Neuronal stem cell (in vitro differentiated cells): ENCODE measurements at regions not wholly inside any gene's neighbourhood (a gene's known extent, or its start where the extent isn't known, plus 50 kb on each side); places are given as distances from the start of the nearest gene placed in this dataset.

Experiments used
- DNase-seq: peaks from one replicate; pipeline ENCODE4 v3.0.0-alpha.2; 2013; ENCODE audit warnings: low spot score
- H2AFZ ChIP-seq: one replicate; pipeline ENCODE4 v1.6.1; 2013; ENCODE audit warnings: mild to moderate bottlenecking, low read length, inconsistent platforms
- H2AK5ac ChIP-seq: 2 replicates; pipeline ENCODE4 v1.6.1; 2013; ENCODE audit warnings: low read depth, mild to moderate bottlenecking, inconsistent platforms, low read length, moderate library complexity, mixed read lengths
- H2BK120ac ChIP-seq: 2 replicates; pipeline ENCODE4 v1.6.1; 2013; ENCODE audit warnings: low read depth, mild to moderate bottlenecking, inconsistent platforms, low read length, moderate library complexity, mixed read lengths
- H2BK12ac ChIP-seq: one replicate; pipeline ENCODE4 v1.6.1; 2013; ENCODE audit warnings: low read length, inconsistent platforms
- H2BK15ac ChIP-seq: 2 replicates; pipeline ENCODE4 v1.6.1; 2013; ENCODE audit warnings: mild to moderate bottlenecking, low read length, inconsistent platforms, mixed read lengths
- H2BK5ac ChIP-seq: one replicate; pipeline ENCODE4 v1.6.1; 2013; ENCODE audit warnings: inconsistent platforms, mild to moderate bottlenecking, low read length, moderate library complexity
- H3K14ac ChIP-seq: one replicate; pipeline ENCODE4 v1.6.1; 2013; ENCODE audit warnings: low read length, inconsistent platforms
- H3K18ac ChIP-seq: 2 replicates; pipeline ENCODE4 v1.6.1; 2013; ENCODE audit warnings: low read length, inconsistent platforms
- H3K23ac ChIP-seq: 2 replicates; pipeline ENCODE4 v1.6.1; 2013; ENCODE audit warnings: low read depth, mild to moderate bottlenecking, mixed read lengths, low read length, inconsistent platforms; ENCODE audit not compliant: poor library complexity
- H3K27ac ChIP-seq: replicated peaks from 3 replicates; pipeline ENCODE4 v1.5.1; 2013; ENCODE audit warnings: low read length, inconsistent platforms
- H3K27me3 ChIP-seq, 3 experiments: 2 replicates each; pipeline ENCODE4 v1.6.1; 2013; ENCODE audit warnings: low read length in 3 of 3, mild to moderate bottlenecking in 2 of 3, inconsistent platforms in 1 of 3, low read depth in 1 of 3, mixed read lengths in 1 of 3, moderate library complexity in 1 of 3; ENCODE audit not compliant: control insufficient read depth in 3 of 3, insufficient read depth in 3 of 3
- H3K36me3 ChIP-seq, 2 donors: replicated peaks in 1 of 2; 2 replicates each; pipeline ENCODE4 v1.6.1; 2013; ENCODE audit warnings: low read length in 2 of 2; ENCODE audit not compliant: control insufficient read depth in 2 of 2, insufficient read depth in 2 of 2
- H3K4ac ChIP-seq: 2 replicates; pipeline ENCODE4 v1.6.1; 2013; ENCODE audit warnings: inconsistent platforms, mild to moderate bottlenecking, low read length, moderate library complexity
- H3K4me1 ChIP-seq, 2 donors: 1 replicate in 1 of 2; 2 replicates in 1 of 2; pipeline ENCODE4 v1.6.1; 2013; ENCODE audit warnings: low read length in 2 of 2, low read depth in 1 of 2; ENCODE audit not compliant: control insufficient read depth in 2 of 2, insufficient read depth in 1 of 2
- H3K4me2 ChIP-seq: one replicate; pipeline ENCODE4 v1.6.1; 2013; ENCODE audit warnings: mild to moderate bottlenecking, low read length, inconsistent platforms; ENCODE audit not compliant: insufficient read depth, poor library complexity, severe bottlenecking
- H3K4me3 ChIP-seq, 2 donors: 2 replicates each; pipeline ENCODE4 v1.5.1; 2013; ENCODE audit warnings: low read length in 2 of 2, mild to moderate bottlenecking in 2 of 2, inconsistent platforms in 1 of 2, moderate library complexity in 1 of 2
- H3K79me1 ChIP-seq: one replicate; pipeline ENCODE4 v1.6.1; 2013; ENCODE audit warnings: low read depth, mild to moderate bottlenecking, inconsistent platforms, low read length, moderate library complexity
- H3K9ac ChIP-seq: one replicate; pipeline ENCODE4 v1.6.1; 2013; ENCODE audit warnings: mild to moderate bottlenecking, low read depth, low read length, inconsistent platforms; ENCODE audit not compliant: poor library complexity
- H3K9me3 ChIP-seq, 2 donors: replicated peaks in 1 of 2; 2 replicates each; pipeline versions ENCODE3 to v1.6.1; 2013; ENCODE audit warnings: low read length in 2 of 2, mild to moderate bottlenecking in 2 of 2, inconsistent platforms in 1 of 2, low read depth in 1 of 2, mixed read lengths in 1 of 2, moderate library complexity in 1 of 2; ENCODE audit not compliant: control insufficient read depth in 2 of 2, insufficient read depth in 1 of 2
- H4K8ac ChIP-seq: one replicate; pipeline ENCODE4 v1.6.1; 2013; ENCODE audit warnings: low read depth, mild to moderate bottlenecking, inconsistent platforms, low read length, moderate library complexity
- H4K91ac ChIP-seq: one replicate; pipeline ENCODE4 v1.6.1; 2013; ENCODE audit warnings: low read length, low read depth, mild to moderate bottlenecking, inconsistent platforms; ENCODE audit not compliant: poor library complexity
- WGBS, 2 donors: extraction: QIAGEN DNeasy Blood & Tissue Kit; methylation state at CpG; one replicate each; pipeline ENCODE4 v1.1.7; 2013; ENCODE audit warnings: missing lambda C conversion rate in 2 of 2, mixed read lengths in 1 of 2; ENCODE audit not compliant: insufficient read length in 2 of 2, insufficient replicate concordance in 1 of 2; ENCODE audit errors: extremely low coverage in 2 of 2; 5-methylcytosine and 5-hydroxymethylcytosine counted together

DNA sequence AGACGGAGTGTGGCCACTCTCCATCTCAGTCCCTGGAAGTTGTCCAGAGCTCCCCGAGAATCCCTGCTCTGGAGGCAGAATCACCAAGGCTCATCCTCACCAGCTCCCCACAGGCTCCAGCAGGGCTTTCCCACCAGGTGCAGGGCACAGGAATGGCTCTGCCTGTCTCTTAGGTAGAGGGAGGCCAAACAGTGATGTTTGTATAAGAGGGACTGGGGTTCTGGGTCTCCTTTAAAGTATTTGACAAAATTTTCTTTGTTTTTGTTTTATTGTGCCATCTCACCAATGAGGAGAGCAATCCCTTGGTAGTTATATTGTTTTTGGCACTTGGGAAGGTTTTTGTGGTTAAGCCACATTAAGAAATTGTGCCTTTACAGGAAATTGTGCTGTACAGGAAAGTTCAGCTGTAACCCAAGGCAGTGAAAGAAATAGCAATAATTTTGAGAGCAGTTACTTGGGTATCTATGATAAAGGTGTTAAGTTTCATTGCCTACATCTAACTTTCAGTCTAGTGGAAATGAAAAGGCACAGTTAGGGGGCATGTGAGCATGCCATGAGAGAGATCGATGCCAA is 219.3 kb upstream of the PRSS58 start:
- Histone ChIP-seq H3K79me1 (no peaks in the 10 kb centered on the region), H3K4ac (no peak overlapping the region), H3K4me1 (no peaks in the 10 kb centered on the region), H2BK5ac (no peak overlapping the region), H4K91ac (no peak overlapping the region), H2AK5ac (no peak overlapping the region), H2BK12ac (no peak overlapping the region), H3K23ac (no peak overlapping the region), H3K18ac (no peak overlapping the region), H4K8ac (no peak overlapping the region), H3K27me3 (peaks cover 0 to 2% (median 0%) of the 10 kb centered on the region in 3 experiments), H3K9ac (no peak overlapping the region), H2AFZ (no peak overlapping the region), H3K4me2 (no peak overlapping the region), H3K27ac (no peak overlapping the region), H3K14ac (no peak overlapping the region), H2BK120ac (no peak overlapping the region), H3K36me3 (no peaks in the 10 kb centered on the region), H2BK15ac (no peak overlapping the region), H3K9me3 (no peaks in the 10 kb centered on the region), H3K4me3 (no peak overlapping the region)
- no CpG with 5 or more reads among the region's 3 CpGs for WGBS, 2 donors
- no peak for DNase-seq

DNA sequence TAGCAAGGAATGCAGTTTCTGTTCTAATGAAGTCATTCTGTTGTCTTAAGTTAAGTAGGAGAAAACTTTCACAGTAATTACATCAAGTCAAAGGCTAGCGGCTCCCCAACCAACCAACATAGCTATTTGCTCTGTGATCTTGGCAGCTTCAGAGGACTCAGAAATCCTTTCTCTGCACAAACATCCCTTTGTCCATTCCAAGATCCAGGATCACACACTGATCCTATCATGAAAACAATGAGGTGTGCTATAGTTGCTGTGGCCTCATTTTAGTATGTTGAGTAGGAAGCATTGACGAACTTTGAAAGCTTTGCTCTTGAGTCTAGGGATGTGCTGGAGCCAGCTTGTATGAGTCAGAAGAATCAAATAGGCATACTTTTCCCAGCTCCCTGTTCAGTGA is 218.2 kb upstream of the PRSS58 start:
- H2BK120ac ChIP-seq: no peak overlapping the region
- peaks cover 0 to 2% (median 0%) of the 10 kb centered on the region in 3 experiments for H3K27me3 ChIP-seq
- no peaks in the 10 kb centered on the region for H3K9me3 ChIP-seq
- no peaks in the 10 kb centered on the region for H3K4me1 ChIP-seq
- H3K36me3 ChIP-seq: no peaks in the 10 kb centered on the region
- H4K8ac ChIP-seq: no peak overlapping the region
- DNase-seq: no peak
- no peak overlapping the region for H3K4me2 ChIP-seq
- WGBS, 2 donors: no CpG with 5 or more reads among the region's 2 CpGs
- no peak overlapping the region for H3K27ac ChIP-seq
- H3K4me3 ChIP-seq: no peak overlapping the region
- no peak overlapping the region for H2BK5ac ChIP-seq
- H2BK15ac ChIP-seq: no peak overlapping the region
- H3K9ac ChIP-seq: no peak overlapping the region
- no peak overlapping the region for H2BK12ac ChIP-seq
- no peak overlapping the region for H3K14ac ChIP-seq
- H3K23ac ChIP-seq: no peak overlapping the region
- H3K4ac ChIP-seq: no peak overlapping the region
- no peak overlapping the region for H4K91ac ChIP-seq
- no peak overlapping the region for H3K18ac ChIP-seq
- H3K79me1 ChIP-seq: no peaks in the 10 kb centered on the region
- no peak overlapping the region for H2AFZ ChIP-seq
- no peak overlapping the region for H2AK5ac ChIP-seq

DNA sequence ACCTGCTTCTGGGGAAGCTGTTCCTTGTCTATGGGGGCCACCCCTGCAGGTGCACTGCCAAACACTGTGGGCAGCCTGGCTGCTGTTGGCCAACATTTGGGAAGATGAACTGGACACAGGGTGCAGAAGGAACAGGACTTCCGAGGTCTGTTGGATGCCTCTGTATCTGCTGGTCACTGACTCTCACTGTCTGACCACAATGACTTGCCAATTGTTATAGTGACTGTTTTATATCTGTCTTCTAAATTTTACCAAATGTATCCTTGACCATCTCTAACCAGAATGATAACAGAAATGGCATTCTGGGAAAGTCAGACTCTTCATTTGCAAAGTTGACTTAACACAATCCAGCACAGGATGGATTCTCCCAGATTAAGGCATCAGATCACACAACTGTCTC is 214.0 kb upstream of the PRSS58 start:
- H3K79me1 ChIP-seq: no peaks in the 10 kb centered on the region
- H3K18ac ChIP-seq: peak overlapping the region; percentile 27
- no peaks in the 10 kb centered on the region for H3K9me3 ChIP-seq
- H2BK15ac ChIP-seq: no peak overlapping the region
- peak overlapping the region; percentile 84 for H4K8ac ChIP-seq
- no peak overlapping the region for H3K9ac ChIP-seq
- H3K4me2 ChIP-seq: no peak overlapping the region
- no peak overlapping the region for H4K91ac ChIP-seq
- H2BK120ac ChIP-seq: no peak overlapping the region
- WGBS, 2 donors: no CpG with 5 or more reads among the region's 1 CpG
- DNase-seq: no peak
- H3K4me1 ChIP-seq: no peaks in the 10 kb centered on the region
- no peak overlapping the region for H2BK5ac ChIP-seq
- H3K36me3 ChIP-seq: no peaks in the 10 kb centered on the region
- H2AFZ ChIP-seq: no peak overlapping the region
- H3K27me3 ChIP-seq: peaks cover 0 to 2% (median 0%) of the 10 kb centered on the region in 3 experiments
- no peak overlapping the region for H2BK12ac ChIP-seq
- no peak overlapping the region for H3K4me3 ChIP-seq
- no peak overlapping the region for H3K4ac ChIP-seq
- H3K23ac ChIP-seq: no peak overlapping the region
- no peak overlapping the region for H2AK5ac ChIP-seq
- H3K14ac ChIP-seq: no peak overlapping the region
- H3K27ac ChIP-seq: no peak overlapping the region

DNA sequence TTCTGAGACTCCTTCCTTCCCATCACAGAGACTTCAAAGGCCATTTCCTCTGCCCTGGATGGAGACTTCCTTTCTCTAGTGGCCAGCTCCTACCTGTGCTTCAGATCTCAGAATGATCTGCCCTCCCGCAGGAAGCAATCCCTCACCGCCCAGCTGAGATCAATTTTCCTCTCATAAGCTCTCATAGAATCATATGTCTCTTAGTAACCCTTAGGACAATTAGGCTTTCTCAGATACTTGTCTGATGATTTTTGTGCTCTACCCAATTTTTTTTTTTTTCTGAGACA is 212.6 kb upstream of the PRSS58 start:
- no peaks in the 10 kb centered on the region for H3K4me1 ChIP-seq
- H2BK120ac ChIP-seq: no peak overlapping the region
- no peak overlapping the region for H3K4me2 ChIP-seq
- no peaks in the 10 kb centered on the region for H3K27me3 ChIP-seq
- H3K9me3 ChIP-seq: no peaks in the 10 kb centered on the region
- H2BK5ac ChIP-seq: no peak overlapping the region
- no peak for DNase-seq
- no peak overlapping the region for H4K91ac ChIP-seq
- H3K14ac ChIP-seq: no peak overlapping the region
- no peak overlapping the region for H2BK15ac ChIP-seq
- no peak overlapping the region for H2AK5ac ChIP-seq
- no peaks in the 10 kb centered on the region for H3K79me1 ChIP-seq
- no peak overlapping the region for H3K4ac ChIP-seq
- no peak overlapping the region for H3K27ac ChIP-seq
- no peak overlapping the region for H2AFZ ChIP-seq
- no peak overlapping the region for H4K8ac ChIP-seq
- H3K36me3 ChIP-seq: no peaks in the 10 kb centered on the region
- H2BK12ac ChIP-seq: no peak overlapping the region
- no peak overlapping the region for H3K4me3 ChIP-seq
- no peak overlapping the region for H3K18ac ChIP-seq
- no peak overlapping the region for H3K23ac ChIP-seq
- WGBS, 2 donors: no CpG with 5 or more reads among the region's 2 CpGs
- H3K9ac ChIP-seq: no peak overlapping the region
